Esophagus muscularis mucosa (tissue), 3 donors: ENCODE measurements at regions not wholly inside any gene's neighbourhood (a gene's known extent, or its start where the extent isn't known, plus 50 kb on each side); places are given as distances from the start of the nearest gene placed in this dataset.

Experiments used
- CTCF ChIP-seq, 3 experiments: fragments of 200-600 bp in 2 of 3; fragments of 450-650 bp in 1 of 3; sonication (generic) in 2 of 3; IDR thresholded peaks; one replicate each; pipeline ENCODE4 v1.5.1; 2017 to 2019; ENCODE audit warnings: antibody characterized with exemption in 3 of 3, mild to moderate bottlenecking in 2 of 3, moderate library complexity in 1 of 3
- EP300 ChIP-seq: sonication (generic); formaldehyde crosslinking; IDR thresholded peaks from one replicate; pipeline ENCODE4 v1.6.1; 2017; ENCODE audit warnings: antibody characterized with exemption

- TF ChIP-seq CTCF (IDR thresholded peaks at IDR 0.05) (no peak), EP300 (no peak)
Observed at GRCh38 chr14:94933486-94933885, 163.6 kb upstream of the GSC start.
